ENCODE measurements at regions not wholly inside any gene's neighbourhood (a gene's known extent, or its start where the extent isn't known, plus 50 kb on each side); places are given as distances from the start of the nearest gene placed in this dataset.

DNA sequence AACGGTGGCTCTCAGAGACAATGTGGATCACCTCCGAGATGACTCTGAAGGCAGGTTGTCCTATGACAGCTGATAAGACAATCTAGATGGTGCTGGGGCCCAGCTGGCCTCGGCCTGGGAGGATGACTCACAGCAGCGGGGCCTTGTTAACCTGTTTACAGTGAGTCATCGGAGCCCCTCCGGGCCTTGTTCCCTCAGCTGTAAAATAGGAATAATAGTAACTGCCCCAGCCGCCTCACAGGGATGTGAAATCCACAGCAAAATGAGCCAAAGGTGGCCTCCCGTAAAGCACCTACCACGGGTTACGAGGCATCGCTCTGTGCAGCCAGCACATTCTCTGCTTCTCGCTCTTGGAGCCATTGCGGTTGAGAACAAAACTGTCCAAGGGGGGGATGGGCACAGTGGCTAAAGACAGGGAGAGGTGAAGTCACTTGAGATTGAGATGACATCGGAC, 88.6 kb upstream of the RASGRF1 start:
- no peak overlapping the region for H3K4me3 Mint-ChIP-seq
- Histone ChIP-seq H3K4me3 (ENCODE audit: low read length) (no peak overlapping the region), H3K27me3 (ENCODE audit: control insufficient read depth, insufficient read depth, low read length, poor library complexity, severe bottlenecking) (no peaks in the 10 kb centered on the region), H3K4me1 (ENCODE audit: control insufficient read depth, insufficient read depth, low read length) (no peaks in the 10 kb centered on the region), H3K36me3 (ENCODE audit: control insufficient read depth, insufficient read depth, low read length) (no peaks in the 10 kb centered on the region), H3K9ac (ENCODE audit: extremely low read depth, low read length, poor library complexity, severe bottlenecking) (no peak overlapping the region), H3K27ac (ENCODE audit: low read depth, low read length) (no peak overlapping the region), H3K9me3 (ENCODE audit: control insufficient read depth, low read length) (no peaks in the 10 kb centered on the region)
- WGBS, 2 experiments (ENCODE audit: insufficient coverage in 1 of 2, insufficient read length in 1 of 2) = 53 to 75% methylated on average over 7 to 14 of the region's 14 CpGs
- TF ChIP-seq CTCF (conservative IDR thresholded peaks at IDR 0.05) = no peak
- peak; percentile 91 for DNase-seq
- H3K27me3 Mint-ChIP-seq (ENCODE audit: insufficient read depth) = peaks cover 4% of the 10 kb centered on the region
- H3K4me1 Mint-ChIP-seq = peaks cover 14% of the 10 kb centered on the region
- H3K9me3 Mint-ChIP-seq = no peaks in the 10 kb centered on the region
- peak overlapping the region; percentile 87 for H3K27ac Mint-ChIP-seq
- no peaks in the 10 kb centered on the region for H3K36me3 Mint-ChIP-seq (ENCODE audit: low read depth)

DNA sequence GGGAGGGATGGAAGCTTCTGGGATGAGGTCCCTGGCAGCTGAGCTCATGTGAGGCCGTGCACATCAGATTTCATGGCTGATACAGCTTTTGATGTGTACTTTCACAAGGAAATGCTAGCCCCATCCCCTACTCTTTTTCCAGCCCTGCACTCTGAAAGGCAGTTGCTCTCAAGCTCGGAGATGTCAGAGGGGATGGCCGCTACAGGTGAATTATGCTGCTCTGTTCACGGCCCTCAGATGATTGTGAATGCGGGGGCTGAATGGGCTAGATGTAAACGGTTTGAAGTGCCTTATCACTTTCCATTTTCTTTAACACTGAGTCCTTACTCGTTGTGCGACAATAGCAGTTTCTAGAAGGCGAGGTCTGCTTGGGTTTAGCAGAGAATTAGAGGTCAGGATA, 88.0 kb upstream of the RASGRF1 start:
- H3K4me3 ChIP-seq (ENCODE audit: low read length) = no peak overlapping the region
- Mint-ChIP-seq H3K4me1 (peaks cover 16% of the 10 kb centered on the region), H3K27ac (peak overlapping the region; percentile 87), H3K9me3 (no peaks in the 10 kb centered on the region), H3K27me3 (ENCODE audit: insufficient read depth) (peaks cover 4% of the 10 kb centered on the region), H3K4me3 (no peak overlapping the region), H3K36me3 (ENCODE audit: low read depth) (no peaks in the 10 kb centered on the region)
- H3K36me3 ChIP-seq (ENCODE audit: control insufficient read depth, insufficient read depth, low read length) = no peaks in the 10 kb centered on the region
- H3K27me3 ChIP-seq (ENCODE audit: control insufficient read depth, insufficient read depth, low read length, poor library complexity, severe bottlenecking) = no peaks in the 10 kb centered on the region
- H3K4me1 ChIP-seq (ENCODE audit: control insufficient read depth, insufficient read depth, low read length) = no peaks in the 10 kb centered on the region
- H3K9ac ChIP-seq (ENCODE audit: extremely low read depth, low read length, poor library complexity, severe bottlenecking) = no peak overlapping the region
- no peak for DNase-seq
- H3K9me3 ChIP-seq (ENCODE audit: control insufficient read depth, low read length) = no peaks in the 10 kb centered on the region
- no peak for TF ChIP-seq CTCF (conservative IDR thresholded peaks at IDR 0.05)
- WGBS, 2 experiments (ENCODE audit: insufficient coverage in 1 of 2, insufficient read length in 1 of 2) = 83 to 91% methylated on average over 5 to 9 of the region's 9 CpGs
- H3K27ac ChIP-seq (ENCODE audit: low read depth, low read length) = no peak overlapping the region

GRCh38 chr15:79176151-79176550, 85.6 kb upstream of the RASGRF1 start:
- H3K36me3 Mint-ChIP-seq (ENCODE audit: low read depth) = no peaks in the 10 kb centered on the region
- Histone ChIP-seq H3K27ac (ENCODE audit: low read depth, low read length) (no peak overlapping the region), H3K4me1 (ENCODE audit: control insufficient read depth, insufficient read depth, low read length) (peaks cover 8% of the 10 kb centered on the region), H3K27me3 (ENCODE audit: control insufficient read depth, insufficient read depth, low read length, poor library complexity, severe bottlenecking) (no peaks in the 10 kb centered on the region), H3K36me3 (ENCODE audit: control insufficient read depth, insufficient read depth, low read length) (no peaks in the 10 kb centered on the region), H3K4me3 (ENCODE audit: low read length) (no peak overlapping the region), H3K9me3 (ENCODE audit: control insufficient read depth, low read length) (no peaks in the 10 kb centered on the region), H3K9ac (ENCODE audit: extremely low read depth, low read length, poor library complexity, severe bottlenecking) (no peak overlapping the region)
- TF ChIP-seq CTCF (conservative IDR thresholded peaks at IDR 0.05) = no peak
- H3K4me1 Mint-ChIP-seq = peaks cover 40% of the 10 kb centered on the region
- peak; percentile 22 for DNase-seq
- H3K4me3 Mint-ChIP-seq = no peak overlapping the region
- no peak overlapping the region for H3K27ac Mint-ChIP-seq
- peaks cover 8% of the 10 kb centered on the region for H3K27me3 Mint-ChIP-seq (ENCODE audit: insufficient read depth)
- H3K9me3 Mint-ChIP-seq = no peaks in the 10 kb centered on the region
- WGBS, 2 experiments (ENCODE audit: insufficient coverage in 1 of 2, insufficient read length in 1 of 2) = 100% methylated on average over 1 of the region's 1 CpG; no CpG with 5 or more reads in 1 of the 2 experiments

All from endodermal cell (in vitro differentiated cells).